ENCODE measurements at regions not wholly inside any gene's neighbourhood (a gene's known extent, or its start where the extent isn't known, plus 50 kb on each side); places are given as distances from the start of the nearest gene placed in this dataset.

- no CpG with 5 or more reads among the region's 1 CpG for WGBS (ENCODE audit: extremely low coverage, insufficient coverage, insufficient read length)
- H3K27me3 ChIP-seq (ENCODE audit: insufficient read depth, low read length) = no peaks in the 10 kb centered on the region
- no peak overlapping the region for H3K14ac ChIP-seq (ENCODE audit: low read length)
- H3K9ac ChIP-seq (ENCODE audit: low read length) = no peak overlapping the region
- peaks cover 0 to 2% of the 10 kb centered on the region in 2 experiments for H3K4me1 ChIP-seq (ENCODE audit: control insufficient read depth in 1 of 2, insufficient read depth in 2 of 2, low read length in 2 of 2)
- no peak overlapping the region for H3K4me3 ChIP-seq (ENCODE audit: low read depth, low read length)
- H4K12ac ChIP-seq (ENCODE audit: low read depth, low read length) = no peak overlapping the region
- H3K79me1 ChIP-seq (ENCODE audit: low read length) = no peaks in the 10 kb centered on the region
- no peak overlapping the region for H2BK120ac ChIP-seq (ENCODE audit: insufficient read depth, low read length, poor library complexity)
- H3K9me3 ChIP-seq (ENCODE audit: insufficient read depth, low read depth, low read length) = no peaks in the 10 kb centered on the region
- H3K27ac ChIP-seq (ENCODE audit: low read depth, low read length) = no peak overlapping the region
- no peak overlapping the region for H3K4me2 ChIP-seq (ENCODE audit: low read length)
- H3K23ac ChIP-seq (ENCODE audit: low read length) = no peak overlapping the region
- no peak overlapping the region for H4K8ac ChIP-seq (ENCODE audit: low read depth, low read length)
- no peak overlapping the region for H4K91ac ChIP-seq (ENCODE audit: low read depth, low read length)
- no peak overlapping the region for H2AFZ ChIP-seq (ENCODE audit: insufficient read depth, low read length, poor library complexity)
- no peak overlapping the region for H2BK12ac ChIP-seq (ENCODE audit: low read length)
- H3K36me3 ChIP-seq (ENCODE audit: control insufficient read depth in 1 of 2, insufficient read depth in 2 of 2, low read length in 2 of 2) = no peaks in the 10 kb centered on the region
- no peak overlapping the region for H3K18ac ChIP-seq (ENCODE audit: low read length)
- H2AK5ac ChIP-seq (ENCODE audit: low read length) = no peak overlapping the region
- no peak overlapping the region for H3K4ac ChIP-seq (ENCODE audit: low read depth, low read length)
- H3K79me2 ChIP-seq (ENCODE audit: control insufficient read depth, insufficient read depth, low read length, poor library complexity) = no peaks in the 10 kb centered on the region
- H2BK5ac ChIP-seq (ENCODE audit: low read depth, low read length, poor library complexity) = no peak overlapping the region
- DNase-seq = no peak
Observed at GRCh38 chr17:71342737-71343136, 778.1 kb upstream of the SOX9 start.

GRCh38 chr17:71349908-71350600, 770.8 kb upstream of the SOX9 start:
- no peaks in the 10 kb centered on the region for H3K27me3 ChIP-seq (ENCODE audit: insufficient read depth, low read length)
- no peak overlapping the region for H3K18ac ChIP-seq (ENCODE audit: low read length)
- no peaks in the 10 kb centered on the region for H3K79me1 ChIP-seq (ENCODE audit: low read length)
- no peak overlapping the region for H2BK120ac ChIP-seq (ENCODE audit: insufficient read depth, low read length, poor library complexity)
- H3K79me2 ChIP-seq (ENCODE audit: control insufficient read depth, insufficient read depth, low read length, poor library complexity) = no peaks in the 10 kb centered on the region
- H3K9ac ChIP-seq (ENCODE audit: low read length) = no peak overlapping the region
- H3K4ac ChIP-seq (ENCODE audit: low read depth, low read length) = no peak overlapping the region
- no peaks in the 10 kb centered on the region for H3K4me1 ChIP-seq (ENCODE audit: control insufficient read depth in 1 of 2, insufficient read depth in 2 of 2, low read length in 2 of 2)
- H3K36me3 ChIP-seq (ENCODE audit: control insufficient read depth in 1 of 2, insufficient read depth in 2 of 2, low read length in 2 of 2) = no peaks in the 10 kb centered on the region
- WGBS (ENCODE audit: extremely low coverage, insufficient coverage, insufficient read length) = no CpG with 5 or more reads among the region's 6 CpGs
- no peak overlapping the region for H3K14ac ChIP-seq (ENCODE audit: low read length)
- H3K4me3 ChIP-seq (ENCODE audit: low read depth, low read length) = no peak overlapping the region
- H4K8ac ChIP-seq (ENCODE audit: low read depth, low read length) = no peak overlapping the region
- H3K4me2 ChIP-seq (ENCODE audit: low read length) = no peak overlapping the region
- no peak overlapping the region for H2AK5ac ChIP-seq (ENCODE audit: low read length)
- H4K91ac ChIP-seq (ENCODE audit: low read depth, low read length) = no peak overlapping the region
- no peak overlapping the region for H2AFZ ChIP-seq (ENCODE audit: insufficient read depth, low read length, poor library complexity)
- no peak overlapping the region for H3K23ac ChIP-seq (ENCODE audit: low read length)
- no peak for DNase-seq
- H3K9me3 ChIP-seq (ENCODE audit: insufficient read depth, low read depth, low read length) = no peaks in the 10 kb centered on the region
- no peak overlapping the region for H2BK12ac ChIP-seq (ENCODE audit: low read length)
- H3K27ac ChIP-seq (ENCODE audit: low read depth, low read length) = no peak overlapping the region
- no peak overlapping the region for H2BK5ac ChIP-seq (ENCODE audit: low read depth, low read length, poor library complexity)
- H4K12ac ChIP-seq (ENCODE audit: low read depth, low read length) = no peak overlapping the region

- Histone ChIP-seq H3K79me1 (ENCODE audit: low read length) (no peaks in the 10 kb centered on the region), H3K27ac (ENCODE audit: low read depth, low read length) (no peak overlapping the region), H3K36me3 (ENCODE audit: control insufficient read depth in 1 of 2, insufficient read depth in 2 of 2, low read length in 2 of 2) (peaks cover 0 to 2% of the 10 kb centered on the region in 2 experiments), H4K12ac (ENCODE audit: low read depth, low read length) (no peak overlapping the region), H2AFZ (ENCODE audit: insufficient read depth, low read length, poor library complexity) (no peak overlapping the region), H3K79me2 (ENCODE audit: control insufficient read depth, insufficient read depth, low read length, poor library complexity) (no peaks in the 10 kb centered on the region), H4K8ac (ENCODE audit: low read depth, low read length) (no peak overlapping the region), H3K9me3 (ENCODE audit: insufficient read depth, low read depth, low read length) (peaks cover 2% of the 10 kb centered on the region), H2BK120ac (ENCODE audit: insufficient read depth, low read length, poor library complexity) (no peak overlapping the region), H2BK5ac (ENCODE audit: low read depth, low read length, poor library complexity) (no peak overlapping the region), H2AK5ac (ENCODE audit: low read length) (no peak overlapping the region), H3K27me3 (ENCODE audit: insufficient read depth, low read length) (no peaks in the 10 kb centered on the region), H4K91ac (ENCODE audit: low read depth, low read length) (no peak overlapping the region), H3K4ac (ENCODE audit: low read depth, low read length) (no peak overlapping the region), H3K14ac (ENCODE audit: low read length) (no peak overlapping the region), H3K9ac (ENCODE audit: low read length) (no peak overlapping the region), H3K23ac (ENCODE audit: low read length) (no peak overlapping the region), H3K18ac (ENCODE audit: low read length) (no peak overlapping the region), H2BK12ac (ENCODE audit: low read length) (no peak overlapping the region), H3K4me2 (ENCODE audit: low read length) (no peak overlapping the region), H3K4me3 (ENCODE audit: low read depth, low read length) (no peak overlapping the region), H3K4me1 (ENCODE audit: control insufficient read depth in 1 of 2, insufficient read depth in 2 of 2, low read length in 2 of 2) (no peaks in the 10 kb centered on the region)
- WGBS (ENCODE audit: extremely low coverage, insufficient coverage, insufficient read length) = no CpG with 5 or more reads among the region's 3 CpGs
- DNase-seq = no peak
Observed at GRCh38 chr17:71360301-71360700, 760.5 kb upstream of the SOX9 start.

GRCh38 chr17:71361656-71362450, 759.0 kb upstream of the SOX9 start:
- H3K4me2 ChIP-seq (ENCODE audit: low read length) = no peak overlapping the region
- no peak overlapping the region for H2BK5ac ChIP-seq (ENCODE audit: low read depth, low read length, poor library complexity)
- no peak overlapping the region for H3K27ac ChIP-seq (ENCODE audit: low read depth, low read length)
- no peak overlapping the region for H3K4ac ChIP-seq (ENCODE audit: low read depth, low read length)
- H3K79me2 ChIP-seq (ENCODE audit: control insufficient read depth, insufficient read depth, low read length, poor library complexity) = no peaks in the 10 kb centered on the region
- H3K4me3 ChIP-seq (ENCODE audit: low read depth, low read length) = no peak overlapping the region
- no peak overlapping the region for H4K8ac ChIP-seq (ENCODE audit: low read depth, low read length)
- H2BK12ac ChIP-seq (ENCODE audit: low read length) = no peak overlapping the region
- peaks cover 2% of the 10 kb centered on the region for H3K9me3 ChIP-seq (ENCODE audit: insufficient read depth, low read depth, low read length)
- no peak overlapping the region for H3K14ac ChIP-seq (ENCODE audit: low read length)
- no peak for DNase-seq
- WGBS (ENCODE audit: extremely low coverage, insufficient coverage, insufficient read length) = no CpG with 5 or more reads among the region's 7 CpGs
- no peak overlapping the region for H4K12ac ChIP-seq (ENCODE audit: low read depth, low read length)
- peaks cover 0 to 2% of the 10 kb centered on the region in 2 experiments for H3K36me3 ChIP-seq (ENCODE audit: control insufficient read depth in 1 of 2, insufficient read depth in 2 of 2, low read length in 2 of 2)
- H3K23ac ChIP-seq (ENCODE audit: low read length) = no peak overlapping the region
- H3K18ac ChIP-seq (ENCODE audit: low read length) = no peak overlapping the region
- no peaks in the 10 kb centered on the region for H3K79me1 ChIP-seq (ENCODE audit: low read length)
- no peak overlapping the region for H2AK5ac ChIP-seq (ENCODE audit: low read length)
- H2BK120ac ChIP-seq (ENCODE audit: insufficient read depth, low read length, poor library complexity) = no peak overlapping the region
- H2AFZ ChIP-seq (ENCODE audit: insufficient read depth, low read length, poor library complexity) = no peak overlapping the region
- H3K9ac ChIP-seq (ENCODE audit: low read length) = no peak overlapping the region
- H3K4me1 ChIP-seq (ENCODE audit: control insufficient read depth in 1 of 2, insufficient read depth in 2 of 2, low read length in 2 of 2) = no peaks in the 10 kb centered on the region
- H4K91ac ChIP-seq (ENCODE audit: low read depth, low read length) = no peak overlapping the region
- H3K27me3 ChIP-seq (ENCODE audit: insufficient read depth, low read length) = no peaks in the 10 kb centered on the region
